GM18861 (cell line): ENCODE measurements at regions not wholly inside any gene's neighbourhood (a gene's known extent, or its start where the extent isn't known, plus 50 kb on each side); places are given as distances from the start of the nearest gene placed in this dataset.

Source experiments
- ATAC-seq: cut with Tn5 transposase; IDR thresholded peaks from one replicate; pipeline ENCODE4 v1.9.1; 2021; ENCODE audit not compliant: unreplicated experiment

- ATAC-seq = no peak
Measured at GRCh38 chr3:82050382-82050781, 288.9 kb upstream of the GBE1 start.

GRCh38 chr3:82048711-82049110 lies 287.3 kb upstream of the GBE1 start:
- ATAC-seq = no peak

- no peak for ATAC-seq
Measured at GRCh38 chr3:82044930-82045705, 283.7 kb upstream of the GBE1 start.

- ATAC-seq = no peak
Measured at GRCh38 chr3:82038556-82038955, 277.1 kb upstream of the GBE1 start.

- ATAC-seq = no peak
Measured at GRCh38 chr3:82033186-82033585, 271.7 kb upstream of the GBE1 start.

GRCh38 chr3:82031596-82031995 lies 270.2 kb upstream of the GBE1 start:
- ATAC-seq = no peak

- ATAC-seq = no peak
Measured at GRCh38 chr3:82030916-82031315, 269.5 kb upstream of the GBE1 start.

- ATAC-seq = no peak
Measured at GRCh38 chr3:82022836-82023235, 261.4 kb upstream of the GBE1 start.

- no peak for ATAC-seq
Measured at GRCh38 chr3:82020282-82020681, 258.8 kb upstream of the GBE1 start.

GRCh38 chr3:82015241-82015640 lies 253.8 kb upstream of the GBE1 start:
- ATAC-seq = no peak

- no peak for ATAC-seq
Measured at GRCh38 chr3:82012775-82013174, 251.3 kb upstream of the GBE1 start.

GRCh38 chr3:82011336-82011735 lies 249.9 kb upstream of the GBE1 start:
- ATAC-seq = no peak

- ATAC-seq = no peak
Measured at GRCh38 chr3:82005266-82005665, 243.8 kb upstream of the GBE1 start.

GRCh38 chr3:82004266-82004665 lies 242.8 kb upstream of the GBE1 start:
- ATAC-seq = no peak

- ATAC-seq = no peak
Measured at GRCh38 chr3:82002986-82003642, 241.7 kb upstream of the GBE1 start.

GRCh38 chr3:82002491-82002890 lies 241.0 kb upstream of the GBE1 start:
- ATAC-seq = no peak

- no peak for ATAC-seq
Measured at GRCh38 chr3:82001276-82001923, 240.0 kb upstream of the GBE1 start.

GRCh38 chr3:82000773-82001172 lies 239.3 kb upstream of the GBE1 start:
- no peak for ATAC-seq

GRCh38 chr3:82000350-82000749 lies 238.9 kb upstream of the GBE1 start:
- no peak for ATAC-seq

GRCh38 chr3:81998907-81999306 lies 237.5 kb upstream of the GBE1 start:
- no peak for ATAC-seq

GRCh38 chr3:81998139-81998755 lies 236.8 kb upstream of the GBE1 start:
- no peak for ATAC-seq

- ATAC-seq = no peak
Measured at GRCh38 chr3:81997390-81997789, 235.9 kb upstream of the GBE1 start.
